Kidney epithelial cell (primary cell): ENCODE measurements at regions not wholly inside any gene's neighbourhood (a gene's known extent, or its start where the extent isn't known, plus 50 kb on each side); places are given as distances from the start of the nearest gene placed in this dataset.

ENCODE experiments used
- DNase-seq: peaks from one replicate; pipeline ENCODE4 v3.0.0-alpha.2; 2010; ENCODE audit warnings: low read depth
- H3K27me3 ChIP-seq: 2 replicates; pipeline ENCODE4 v1.6.0; 2011; ENCODE audit warnings: low read length; ENCODE audit not compliant: control insufficient read depth, insufficient read depth
- H3K36me3 ChIP-seq: 2 replicates; pipeline ENCODE4 v1.5.1; 2011; ENCODE audit warnings: low read length; ENCODE audit not compliant: control insufficient read depth, insufficient read depth
- H3K4me3 ChIP-seq: 2 replicates; pipeline ENCODE4 v1.5.1; 2011; ENCODE audit warnings: low read depth, mild to moderate bottlenecking, control low read depth, low read length
- CTCF ChIP-seq: IDR thresholded peaks from 2 replicates; pipeline ENCODE4 v1.5.1; 2011; ENCODE audit warnings: mild to moderate bottlenecking, moderate library complexity, low read length, control low read depth, inconsistent platforms; ENCODE audit not compliant: insufficient read depth, poor library complexity, severe bottlenecking

- Histone ChIP-seq H3K4me3 (no peak overlapping the region), H3K27me3 (no peaks in the 10 kb centered on the region), H3K36me3 (no peaks in the 10 kb centered on the region)
- DNase-seq, result no peak
- TF ChIP-seq CTCF, result no peak
Observed at GRCh38 chr2:16824472-16824871, 158.8 kb upstream of the CYRIA start.

GRCh38 chr2:16821692-16822091 is 156.1 kb upstream of the CYRIA start:
- Histone ChIP-seq H3K36me3 (no peaks in the 10 kb centered on the region), H3K27me3 (no peaks in the 10 kb centered on the region), H3K4me3 (no peak overlapping the region)
- DNase-seq, result peak; percentile 1
- TF ChIP-seq CTCF, result no peak

GRCh38 chr2:16818203-16818556 is 152.5 kb upstream of the CYRIA start:
- Histone ChIP-seq H3K27me3 (no peaks in the 10 kb centered on the region), H3K36me3 (no peaks in the 10 kb centered on the region), H3K4me3 (no peak overlapping the region)
- TF ChIP-seq CTCF, result no peak
- no peak for DNase-seq

- Histone ChIP-seq H3K36me3 (no peaks in the 10 kb centered on the region), H3K27me3 (no peaks in the 10 kb centered on the region), H3K4me3 (no peak overlapping the region)
- no peak for DNase-seq
- TF ChIP-seq CTCF, result no peak
Observed at GRCh38 chr2:16817305-16818202, 151.9 kb upstream of the CYRIA start.

GRCh38 chr2:16816522-16816921 is 150.9 kb upstream of the CYRIA start:
- Histone ChIP-seq H3K4me3 (no peak overlapping the region), H3K36me3 (no peaks in the 10 kb centered on the region), H3K27me3 (no peaks in the 10 kb centered on the region)
- TF ChIP-seq CTCF, result no peak
- DNase-seq, result no peak

- Histone ChIP-seq H3K27me3 (no peaks in the 10 kb centered on the region), H3K4me3 (no peak overlapping the region), H3K36me3 (no peaks in the 10 kb centered on the region)
- no peak for DNase-seq
- TF ChIP-seq CTCF, result no peak
Observed at GRCh38 chr2:16816016-16816415, 150.4 kb upstream of the CYRIA start.
